ENCODE measurements at regions not wholly inside any gene's neighbourhood (a gene's known extent, or its start where the extent isn't known, plus 50 kb on each side); places are given as distances from the start of the nearest gene placed in this dataset.
"Not testable (repeated sequence)": the region's sequence is repeated elsewhere in the genome, so short reads cannot be mapped to it uniquely, and the experiment has no call there.

DNA sequence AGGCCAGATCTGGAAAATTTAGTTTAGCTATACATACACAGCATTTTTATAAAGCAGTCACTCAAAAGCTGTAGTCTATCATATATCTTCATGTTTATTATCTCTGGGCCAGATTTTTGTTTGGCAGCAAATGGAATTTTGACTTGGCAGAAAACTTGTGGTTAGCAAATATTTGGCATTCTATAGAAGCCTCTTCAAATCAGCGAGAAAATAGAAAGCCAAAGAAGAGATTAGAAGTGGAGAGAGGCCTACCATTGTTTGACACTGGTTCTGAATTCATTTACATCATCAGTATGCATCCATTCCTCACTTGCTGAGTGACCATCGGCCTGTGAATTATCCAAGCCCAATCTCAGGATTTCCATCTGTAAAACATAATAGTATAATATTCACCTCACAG, 1077.6 kb downstream of the GALC start:
- Histone ChIP-seq H3K9ac (no peak overlapping the region), H3K27me3 (no peaks in the 10 kb centered on the region), H3K9me3 (no peaks in the 10 kb centered on the region), H3K4me3 (no peak overlapping the region), H3K4me1 (no peaks in the 10 kb centered on the region), H4K20me1 (no peaks in the 10 kb centered on the region), H3K27ac (no peak overlapping the region), H3K36me3 (no peaks in the 10 kb centered on the region), H3K4me2 (no peak overlapping the region)
- TF ChIP-seq Cebpa-rat (IDR thresholded peaks at IDR 0.05), result no peak

DNA sequence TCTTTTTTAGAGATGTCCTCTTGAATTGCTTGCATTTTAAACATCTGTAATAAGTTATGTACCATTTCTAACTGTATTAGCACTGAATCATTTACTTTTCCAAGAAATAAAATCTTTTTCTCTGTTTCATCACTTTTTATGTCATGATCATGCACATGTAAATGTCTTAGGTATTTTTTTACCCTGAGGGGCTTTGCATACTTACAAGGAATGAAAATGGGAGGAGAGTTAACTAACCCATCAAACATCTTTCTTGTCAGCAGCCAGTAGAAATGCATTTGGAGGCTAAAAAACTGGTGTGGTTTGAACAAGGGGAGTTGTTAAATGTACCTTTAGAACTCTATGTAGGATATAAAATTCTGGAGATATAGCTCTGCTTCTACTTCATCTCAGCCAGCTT, 1080.3 kb downstream of the GALC start:
- Histone ChIP-seq H3K27ac (no peak overlapping the region), H3K4me1 (no peaks in the 10 kb centered on the region), H3K36me3 (no peaks in the 10 kb centered on the region), H3K4me2 (no peak overlapping the region), H3K9ac (no peak overlapping the region), H3K4me3 (no peak overlapping the region), H4K20me1 (no peaks in the 10 kb centered on the region), H3K9me3 (no peaks in the 10 kb centered on the region), H3K27me3 (no peaks in the 10 kb centered on the region)
- no peak for TF ChIP-seq Cebpa-rat (IDR thresholded peaks at IDR 0.05)

DNA sequence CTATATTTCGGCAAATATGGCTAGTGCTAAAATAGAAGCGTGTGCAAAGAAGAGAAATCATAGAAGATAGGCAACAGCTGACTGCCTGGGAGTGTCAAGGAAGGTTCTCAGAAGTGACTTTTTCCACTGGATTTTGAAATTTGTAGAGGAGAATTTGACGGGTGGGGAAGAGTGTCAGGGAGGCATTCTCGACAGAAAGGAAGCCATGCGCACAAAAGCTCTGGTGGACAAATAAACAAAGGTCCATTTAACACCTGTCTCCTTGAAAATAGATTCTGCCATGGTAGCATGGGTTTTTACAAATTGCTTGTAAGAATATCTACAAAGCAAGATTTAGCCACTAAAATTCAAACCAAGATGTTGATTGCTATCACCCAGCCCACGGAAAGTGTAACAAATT, 1081.5 kb downstream of the GALC start:
- Histone ChIP-seq H3K27ac (no peak overlapping the region), H4K20me1 (no peaks in the 10 kb centered on the region), H3K9me3 (no peaks in the 10 kb centered on the region), H3K9ac (no peak overlapping the region), H3K27me3 (no peaks in the 10 kb centered on the region), H3K4me3 (no peak overlapping the region), H3K36me3 (no peaks in the 10 kb centered on the region), H3K4me1 (no peaks in the 10 kb centered on the region), H3K4me2 (no peak overlapping the region)
- TF ChIP-seq Cebpa-rat (IDR thresholded peaks at IDR 0.05), result no peak

- H3K9me3 ChIP-seq, H4K20me1 ChIP-seq, H3K4me2 ChIP-seq, H3K27me3 ChIP-seq, H3K4me1 ChIP-seq, H3K36me3 ChIP-seq, H3K4me3 ChIP-seq, H3K9ac ChIP-seq, H3K27ac ChIP-seq: not testable (repeated sequence)
Measured at GRCh38 chr14:86905386-86905926, 1087.5 kb downstream of the GALC start.

DNA sequence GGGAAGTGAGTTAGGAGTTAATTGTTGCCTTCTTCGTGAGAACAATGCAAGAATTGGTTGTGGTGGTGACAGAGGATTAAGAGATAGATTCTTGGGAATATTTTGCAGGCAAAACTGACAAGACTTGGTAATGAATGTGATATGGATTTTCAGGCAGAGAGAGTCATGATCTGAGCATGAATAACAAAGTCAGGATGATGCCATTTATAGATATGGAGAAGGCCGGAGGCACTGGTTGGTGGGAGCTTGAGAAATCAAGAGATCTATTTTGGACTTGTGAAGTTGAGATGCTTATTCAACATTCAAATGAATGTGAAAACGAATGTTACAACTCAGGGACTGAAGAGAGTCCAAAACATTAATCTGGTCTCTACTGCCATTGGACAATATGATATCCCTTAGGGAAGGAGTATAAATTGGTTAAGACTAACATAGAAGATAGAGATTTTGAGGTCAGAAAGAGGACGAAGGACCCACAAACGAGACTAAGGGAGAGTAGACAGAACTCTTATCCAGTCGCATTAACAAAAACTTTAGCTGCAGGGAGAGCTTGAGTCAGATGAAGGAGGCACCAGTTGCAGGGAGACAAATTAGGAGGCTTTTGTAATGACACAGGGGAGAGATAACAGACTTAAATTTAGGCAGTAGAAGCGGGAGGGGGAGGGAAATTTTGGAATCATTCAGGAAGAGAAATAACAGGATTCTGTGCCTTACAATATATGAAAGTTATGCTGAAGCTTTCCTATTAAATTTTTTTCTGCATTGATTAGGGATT, 1090.6 kb downstream of the GALC start:
- Histone ChIP-seq H3K27ac (no peak overlapping the region), H4K20me1 (no peaks in the 10 kb centered on the region), H3K4me3 (no peak overlapping the region), H3K9me3 (peaks cover 8% of the 10 kb centered on the region), H3K4me2 (no peak overlapping the region), H3K9ac (no peak overlapping the region), H3K4me1 (no peaks in the 10 kb centered on the region), H3K27me3 (no peaks in the 10 kb centered on the region), H3K36me3 (no peaks in the 10 kb centered on the region)
- no peak for TF ChIP-seq Cebpa-rat (IDR thresholded peaks at IDR 0.05)

DNA sequence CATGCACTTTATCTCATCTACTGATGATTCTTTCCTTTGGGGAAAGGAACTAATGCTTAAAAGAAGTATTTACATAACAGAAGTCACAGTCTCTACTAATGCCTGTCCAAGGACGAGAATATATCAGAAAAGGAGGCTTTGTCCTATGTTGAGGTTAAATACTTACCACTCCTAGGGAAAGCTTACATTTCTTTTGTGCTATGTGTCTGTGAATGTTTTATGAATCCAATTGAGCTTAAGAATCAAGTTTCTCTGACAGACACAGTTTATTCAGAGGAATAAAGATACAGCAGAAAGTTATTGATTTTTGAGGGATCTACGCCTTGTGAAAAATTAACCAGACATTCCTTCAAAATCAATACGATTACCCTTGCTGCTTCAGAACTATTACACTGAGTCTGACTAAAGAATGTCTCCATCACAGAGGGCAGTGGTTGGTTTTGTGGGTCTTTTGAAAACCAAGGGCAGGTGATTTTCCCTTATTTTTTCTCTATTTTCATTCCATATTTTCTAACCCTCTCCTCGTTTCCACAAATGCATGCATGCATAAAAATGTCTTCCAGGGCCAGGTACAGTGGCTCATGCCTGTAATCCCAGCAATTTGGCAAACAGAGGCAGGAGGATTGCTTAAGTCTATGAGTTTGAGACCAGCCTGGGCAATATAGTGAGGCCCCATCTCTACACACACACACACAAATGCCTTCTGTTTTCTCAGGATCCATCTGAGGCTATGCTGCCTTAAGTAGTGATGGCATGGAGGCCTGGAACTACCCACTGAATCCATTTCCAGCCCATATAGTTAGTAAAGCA, 1095.1 kb downstream of the GALC start:
- no peak for TF ChIP-seq Cebpa-rat (IDR thresholded peaks at IDR 0.05)
- Histone ChIP-seq H3K36me3 (no peaks in the 10 kb centered on the region), H3K4me1 (no peaks in the 10 kb centered on the region), H3K27me3 (no peaks in the 10 kb centered on the region), H3K9me3 (no peaks in the 10 kb centered on the region), H3K27ac (no peak overlapping the region), H3K4me2 (no peak overlapping the region), H4K20me1 (no peaks in the 10 kb centered on the region), H3K9ac (no peak overlapping the region), H3K4me3 (no peak overlapping the region)

DNA sequence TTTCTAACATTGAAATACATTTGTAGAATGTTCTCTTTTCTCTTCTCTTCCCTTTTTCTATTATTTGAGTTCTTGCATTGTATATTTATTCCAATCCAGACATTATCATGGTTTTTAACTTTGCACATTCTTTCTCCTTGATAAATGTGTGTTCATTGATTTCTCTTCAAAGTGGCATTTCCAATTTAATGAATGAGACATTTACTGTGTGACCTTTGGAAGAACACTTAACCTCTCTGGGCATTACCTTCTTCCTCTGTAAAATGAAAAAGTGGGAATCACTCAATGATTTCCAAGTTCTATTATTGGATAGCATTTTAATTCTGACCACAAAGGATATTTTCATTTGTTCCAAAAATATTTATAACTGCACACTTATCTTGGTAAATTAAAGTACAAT, 1095.8 kb downstream of the GALC start:
- no peaks in the 10 kb centered on the region for H3K4me1 ChIP-seq
- H4K20me1 ChIP-seq, result no peaks in the 10 kb centered on the region
- no peak overlapping the region for H3K4me2 ChIP-seq
- H3K27me3 ChIP-seq, result no peaks in the 10 kb centered on the region
- no peak overlapping the region for H3K9ac ChIP-seq
- no peaks in the 10 kb centered on the region for H3K36me3 ChIP-seq
- H3K9me3 ChIP-seq, result no peaks in the 10 kb centered on the region
- no peak overlapping the region for H3K4me3 ChIP-seq
- no peak for TF ChIP-seq Cebpa-rat (IDR thresholded peaks at IDR 0.05)
- H3K27ac ChIP-seq, result no peak overlapping the region

DNA sequence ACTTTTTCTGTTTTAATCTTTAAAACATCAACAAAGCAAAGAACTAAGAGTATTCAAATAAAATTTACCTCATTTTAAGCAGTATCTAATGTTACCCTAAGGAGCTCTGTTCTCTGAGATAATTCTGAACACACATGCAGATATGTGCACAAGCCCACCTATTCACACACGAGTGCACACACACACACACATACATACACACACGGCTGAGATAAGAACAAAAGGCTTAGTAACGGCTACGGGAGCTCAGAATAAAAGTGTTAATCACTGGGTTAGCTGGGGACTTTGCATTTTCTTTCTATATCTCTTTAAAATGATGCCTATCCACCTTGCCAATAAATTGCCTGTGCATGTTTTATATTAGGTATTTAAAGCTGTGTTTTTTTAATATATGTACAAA, 1096.3 kb downstream of the GALC start:
- no peaks in the 10 kb centered on the region for H3K9me3 ChIP-seq
- no peak overlapping the region for H3K27ac ChIP-seq
- no peaks in the 10 kb centered on the region for H3K36me3 ChIP-seq
- no peak overlapping the region for H3K9ac ChIP-seq
- no peaks in the 10 kb centered on the region for H3K27me3 ChIP-seq
- H3K4me1 ChIP-seq, result no peaks in the 10 kb centered on the region
- no peak for TF ChIP-seq Cebpa-rat (IDR thresholded peaks at IDR 0.05)
- H3K4me3 ChIP-seq, result no peak overlapping the region
- no peaks in the 10 kb centered on the region for H4K20me1 ChIP-seq
- no peak overlapping the region for H3K4me2 ChIP-seq

DNA sequence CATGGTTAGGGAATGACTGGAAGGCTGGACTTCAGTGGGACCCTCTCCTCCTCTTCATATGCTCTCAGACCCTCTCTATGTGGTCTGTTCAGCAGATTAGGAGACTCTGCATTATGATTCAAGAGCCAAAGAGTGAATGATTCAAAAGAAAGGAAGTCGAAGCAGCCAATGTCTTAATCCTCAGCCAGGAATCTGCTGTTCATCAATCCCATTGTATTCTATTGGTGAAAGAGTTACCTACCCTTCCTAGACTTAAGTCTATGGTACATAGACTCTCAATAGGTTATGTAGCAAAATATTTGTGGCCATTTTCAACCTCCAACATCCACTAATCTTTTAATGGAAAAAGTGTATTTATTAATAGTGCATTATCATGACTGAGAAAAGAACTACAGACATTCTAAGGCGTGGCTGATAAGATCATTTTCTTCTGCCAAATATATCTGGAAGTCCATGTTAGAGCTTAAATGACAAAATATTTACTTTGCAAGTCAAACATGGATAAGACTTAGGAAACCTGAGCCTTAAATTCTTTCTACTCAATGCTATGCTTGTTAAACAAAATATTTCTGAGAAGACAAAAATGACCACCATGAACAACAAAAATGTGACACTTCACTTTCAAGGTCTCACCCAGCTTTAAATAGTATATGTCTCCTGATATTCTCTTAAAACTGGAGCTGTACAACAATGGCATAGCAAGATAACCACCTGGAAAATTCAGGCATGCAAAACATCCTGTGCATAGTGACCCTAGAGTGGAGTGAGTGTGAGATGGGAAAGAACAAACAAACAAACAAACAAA, 1100.6 kb downstream of the GALC start:
- H3K4me3 ChIP-seq, result no peak overlapping the region
- no peak overlapping the region for H3K27ac ChIP-seq
- no peak overlapping the region for H3K4me2 ChIP-seq
- H3K9ac ChIP-seq, result no peak overlapping the region
- no peaks in the 10 kb centered on the region for H3K36me3 ChIP-seq
- no peaks in the 10 kb centered on the region for H4K20me1 ChIP-seq
- no peak for TF ChIP-seq Cebpa-rat (IDR thresholded peaks at IDR 0.05)
- no peaks in the 10 kb centered on the region for H3K27me3 ChIP-seq
- H3K4me1 ChIP-seq, result no peaks in the 10 kb centered on the region
- no peaks in the 10 kb centered on the region for H3K9me3 ChIP-seq

All from BLaER1 (cell line).